Neural progenitor cell (in vitro differentiated cells): ENCODE measurements at regions not wholly inside any gene's neighbourhood (a gene's known extent, or its start where the extent isn't known, plus 50 kb on each side); places are given as distances from the start of the nearest gene placed in this dataset.

Experiments
- DNase-seq: peaks from one replicate; pipeline ENCODE4 v3.0.0-alpha.2; 2016; ENCODE audit warnings: low spot score
- H2AFZ ChIP-seq: fragments of 200-600 bp; sonication (generic); replicated peaks from 2 replicates; pipeline ENCODE4 v1.6.1; 2016; ENCODE audit warnings: antibody characterized with exemption
- H3F3A ChIP-seq: fragments of 200-600 bp; sonication (generic); 2 replicates; pipeline ENCODE4 v1.6.1; 2016; ENCODE audit warnings: antibody characterized with exemption, low read depth
- H3K27ac ChIP-seq: fragments of 200-600 bp; sonication (generic); 2 replicates; pipeline ENCODE4 v1.5.1; 2016; ENCODE audit warnings: mild to moderate bottlenecking
- H3K27me3 ChIP-seq: fragments of 200-600 bp; sonication (generic); 2 replicates; pipeline ENCODE4 v1.6.1; 2016; ENCODE audit warnings: mild to moderate bottlenecking, moderate library complexity
- H3K36me3 ChIP-seq: fragments of 200-600 bp; sonication (generic); 2 replicates; pipeline ENCODE4 v1.5.1; 2016
- H3K4me1 ChIP-seq: fragments of 200-600 bp; sonication (generic); 2 replicates; pipeline ENCODE4 v1.6.1; 2016; ENCODE audit warnings: mixed run types
- H3K4me2 ChIP-seq: fragments of 200-600 bp; sonication (generic); 2 replicates; pipeline ENCODE4 v1.6.1; 2016
- H3K4me3 ChIP-seq: fragments of 200-600 bp; sonication (generic); 2 replicates; pipeline ENCODE4 v1.5.1; 2016
- H3K79me2 ChIP-seq: fragments of 200-600 bp; sonication (generic); 2 replicates; pipeline ENCODE4 v1.6.1; 2016; ENCODE audit warnings: low read depth
- H3K9ac ChIP-seq: fragments of 200-600 bp; sonication (generic); 2 replicates; pipeline ENCODE4 v1.6.1; 2016
- H3K9me3 ChIP-seq: fragments of 200-600 bp; sonication (generic); 2 replicates; pipeline ENCODE4 v1.5.1; 2016; ENCODE audit warnings: low read depth
- H4K20me1 ChIP-seq: fragments of 200-600 bp; sonication (generic); 2 replicates; pipeline ENCODE4 v1.6.1; 2016; ENCODE audit warnings: low read depth
- H3K27ac Mint-ChIP-seq: 3 replicates; pipeline ENCODE4 v1.8.0; 2021; ENCODE audit warnings: mixed read lengths
- H3K27me3 Mint-ChIP-seq: 2 replicates; pipeline ENCODE4 v1.8.0; 2022; ENCODE audit warnings: low read depth, mild to moderate bottlenecking, inconsistent platforms, moderate library complexity, mixed read lengths; ENCODE audit not compliant: insufficient read depth
- H3K36me3 Mint-ChIP-seq: 3 replicates; pipeline ENCODE4 v1.8.0; 2021; ENCODE audit warnings: mixed read lengths
- H3K4me1 Mint-ChIP-seq: 3 replicates; pipeline ENCODE4 v1.8.0; 2021; ENCODE audit warnings: mixed read lengths
- H3K4me3 Mint-ChIP-seq: 3 replicates; pipeline ENCODE4 v1.8.0; 2021; ENCODE audit warnings: mild to moderate bottlenecking, moderate library complexity, mixed read lengths
- H3K9me3 Mint-ChIP-seq: 3 replicates; pipeline ENCODE4 v1.8.0; 2020; ENCODE audit warnings: mixed read lengths
- CTCF ChIP-seq: fragments of 200-600 bp; sonication (generic); IDR thresholded peaks from 2 replicates; pipeline ENCODE4 v1.5.1; 2017; ENCODE audit warnings: antibody characterized with exemption, mild to moderate bottlenecking
- EZH2 ChIP-seq: fragments of 200-600 bp; sonication (generic); IDR thresholded peaks from 2 replicates; pipeline ENCODE4 v1.6.1; 2017; ENCODE audit warnings: antibody characterized with exemption, mild to moderate bottlenecking, moderate library complexity
- EZH2phosphoT487 ChIP-seq: fragments of 200-600 bp; sonication (generic); IDR thresholded peaks from 2 replicates; pipeline ENCODE4 v1.6.1; 2017; ENCODE audit warnings: antibody characterized with exemption

DNA sequence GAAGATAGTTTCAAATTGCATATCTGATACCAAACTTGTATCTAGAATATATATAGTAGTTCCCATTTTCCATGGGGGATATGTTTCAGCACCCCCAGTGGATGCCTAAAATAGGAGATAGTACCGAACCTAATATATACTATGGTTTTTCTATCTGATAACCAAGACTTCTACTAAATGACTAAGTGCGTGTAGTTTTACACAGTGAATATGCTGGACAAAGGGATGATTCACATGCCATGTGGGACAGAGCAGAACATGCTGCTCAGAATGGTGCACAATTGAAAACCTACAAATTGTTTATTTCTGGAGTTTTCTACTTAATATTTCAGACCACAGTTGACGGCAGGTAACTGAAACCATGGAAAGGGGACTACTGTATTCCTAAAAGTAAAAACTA lies 73.4 kb upstream of the TP63 start:
- no peak overlapping the region for H3K27ac Mint-ChIP-seq
- Histone ChIP-seq H3F3A (no peaks in the 10 kb centered on the region), H3K79me2 (no peaks in the 10 kb centered on the region), H3K27me3 (no peaks in the 10 kb centered on the region), H4K20me1 (no peaks in the 10 kb centered on the region), H3K4me1 (no peaks in the 10 kb centered on the region), H3K4me3 (no peak overlapping the region), H3K27ac (no peak overlapping the region), H3K9me3 (no peaks in the 10 kb centered on the region), H3K4me2 (no peak overlapping the region), H2AFZ (no peak overlapping the region), H3K36me3 (no peaks in the 10 kb centered on the region), H3K9ac (no peak overlapping the region)
- H3K27me3 Mint-ChIP-seq = no peaks in the 10 kb centered on the region
- no peaks in the 10 kb centered on the region for H3K36me3 Mint-ChIP-seq
- H3K4me1 Mint-ChIP-seq = no peaks in the 10 kb centered on the region
- TF ChIP-seq EZH2 (no peak), CTCF (no peak), EZH2phosphoT487 (no peak)
- peaks cover 2% of the 10 kb centered on the region for H3K9me3 Mint-ChIP-seq
- no peak overlapping the region for H3K4me3 Mint-ChIP-seq
- DNase-seq = no peak

- H3K4me1 Mint-ChIP-seq = peaks cover 3% of the 10 kb centered on the region
- H3K36me3 Mint-ChIP-seq = no peaks in the 10 kb centered on the region
- H3K4me3 Mint-ChIP-seq = no peak overlapping the region
These were observed 69.9 kb upstream of the TP63 start for GRCh38 chr3:189561256-189561655.

DNA sequence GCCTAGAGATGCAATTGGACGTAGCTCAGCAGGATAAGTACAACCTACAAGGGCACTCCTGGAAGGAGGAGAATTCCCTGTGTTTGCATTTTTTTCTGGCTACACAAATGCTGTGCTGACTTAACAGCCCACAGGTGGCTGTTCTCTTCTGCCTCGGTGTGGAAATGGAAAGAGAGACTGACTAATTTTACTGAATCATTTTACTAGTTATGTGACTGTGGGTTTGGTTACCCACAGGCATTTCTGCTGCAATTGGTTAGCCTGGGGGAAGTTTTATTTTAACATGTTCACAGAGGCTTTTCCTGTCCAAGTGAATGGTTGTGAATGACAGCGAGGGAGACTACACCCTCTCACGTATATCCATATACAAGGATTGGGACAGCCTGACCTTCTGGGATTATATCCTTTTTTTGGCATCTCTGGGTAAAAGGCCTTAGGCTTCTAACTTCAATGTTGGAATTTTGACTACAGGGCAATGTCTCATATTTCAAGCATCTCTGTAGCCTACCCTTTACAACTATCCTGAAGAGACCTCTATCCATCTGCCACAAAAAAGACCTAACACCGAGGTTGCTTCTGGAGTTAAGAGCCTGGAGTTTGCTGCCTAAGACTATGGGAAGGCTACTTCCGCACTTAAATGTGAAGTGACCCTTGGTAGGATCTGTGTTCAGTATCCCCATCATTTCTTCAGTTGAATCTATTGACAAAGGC lies 67.2 kb upstream of the TP63 start:
- Histone ChIP-seq H2AFZ (no peak overlapping the region), H3K27ac (no peak overlapping the region), H3K36me3 (no peaks in the 10 kb centered on the region), H3K4me2 (no peak overlapping the region), H3F3A (no peaks in the 10 kb centered on the region), H3K4me3 (no peak overlapping the region), H4K20me1 (no peaks in the 10 kb centered on the region), H3K27me3 (no peaks in the 10 kb centered on the region), H3K79me2 (no peaks in the 10 kb centered on the region), H3K9ac (no peak overlapping the region), H3K9me3 (no peaks in the 10 kb centered on the region), H3K4me1 (no peaks in the 10 kb centered on the region)
- H3K27me3 Mint-ChIP-seq = peaks cover 2% of the 10 kb centered on the region
- peaks cover 3% of the 10 kb centered on the region for H3K4me1 Mint-ChIP-seq
- DNase-seq = no peak
- no peaks in the 10 kb centered on the region for H3K9me3 Mint-ChIP-seq
- H3K4me3 Mint-ChIP-seq = no peak overlapping the region
- H3K27ac Mint-ChIP-seq = no peak overlapping the region
- TF ChIP-seq EZH2 = no peak
- TF ChIP-seq EZH2phosphoT487 = no peak
- TF ChIP-seq CTCF = no peak
- H3K36me3 Mint-ChIP-seq = no peaks in the 10 kb centered on the region

More at GRCh38 chr3:189561256-189561655, 69.9 kb upstream of the TP63 start:
- H3K27ac ChIP-seq = no peak overlapping the region
- H3K36me3 ChIP-seq = no peaks in the 10 kb centered on the region
- TF ChIP-seq CTCF (no peak), EZH2phosphoT487 (no peak), EZH2 (no peak)
- no peaks in the 10 kb centered on the region for H3K4me1 ChIP-seq
- H3K79me2 ChIP-seq = no peaks in the 10 kb centered on the region
- H3K4me3 ChIP-seq = no peak overlapping the region
- Mint-ChIP-seq H3K9me3 (peaks cover 2% of the 10 kb centered on the region), H3K27ac (no peak overlapping the region), H3K27me3 (peaks cover 2% of the 10 kb centered on the region)
- no peaks in the 10 kb centered on the region for H3K27me3 ChIP-seq
- H3K9ac ChIP-seq = no peak overlapping the region
- H3K9me3 ChIP-seq = no peaks in the 10 kb centered on the region
- no peak overlapping the region for H3K4me2 ChIP-seq
- DNase-seq = no peak
- no peaks in the 10 kb centered on the region for H4K20me1 ChIP-seq
- no peaks in the 10 kb centered on the region for H3F3A ChIP-seq
- H2AFZ ChIP-seq = no peak overlapping the region
